ENCODE measurements at regions not wholly inside any gene's neighbourhood (a gene's known extent, or its start where the extent isn't known, plus 50 kb on each side); places are given as distances from the start of the nearest gene placed in this dataset.

GRCh38 chr18:22813648-22814328, 119.3 kb upstream of the RBBP8 start:
- H4K91ac ChIP-seq (ENCODE audit: low read depth, low read length) = no peak overlapping the region
- no peak overlapping the region for H3K14ac ChIP-seq (ENCODE audit: low read length)
- H2BK120ac ChIP-seq (ENCODE audit: insufficient read depth, low read length, poor library complexity) = no peak overlapping the region
- no peaks in the 10 kb centered on the region for H3K4me1 ChIP-seq (ENCODE audit: control insufficient read depth in 1 of 2, insufficient read depth in 2 of 2, low read length in 2 of 2)
- no peak overlapping the region for H3K9ac ChIP-seq (ENCODE audit: low read length)
- H3K27ac ChIP-seq (ENCODE audit: low read depth, low read length) = no peak overlapping the region
- WGBS (ENCODE audit: extremely low coverage, insufficient coverage, insufficient read length) = no CpG with 5 or more reads among the region's 6 CpGs
- H2AFZ ChIP-seq (ENCODE audit: insufficient read depth, low read length, poor library complexity) = no peak overlapping the region
- peak in 1 of 2 donors; percentile 60 for DNase-seq
- no peaks in the 10 kb centered on the region for H3K79me2 ChIP-seq (ENCODE audit: control insufficient read depth, insufficient read depth, low read length, poor library complexity)
- no peaks in the 10 kb centered on the region for H3K36me3 ChIP-seq (ENCODE audit: control insufficient read depth in 1 of 2, insufficient read depth in 2 of 2, low read length in 2 of 2)
- no peak overlapping the region for H3K4ac ChIP-seq (ENCODE audit: low read depth, low read length)
- H3K4me3 ChIP-seq (ENCODE audit: low read depth, low read length) = no peak overlapping the region
- no peak overlapping the region for H4K8ac ChIP-seq (ENCODE audit: low read depth, low read length)
- no peak overlapping the region for H3K4me2 ChIP-seq (ENCODE audit: low read length)
- no peaks in the 10 kb centered on the region for H3K27me3 ChIP-seq (ENCODE audit: insufficient read depth, low read length)
- H3K9me3 ChIP-seq (ENCODE audit: insufficient read depth, low read depth, low read length) = peaks cover 3% of the 10 kb centered on the region
- no peak overlapping the region for H3K23ac ChIP-seq (ENCODE audit: low read length)
- no peak overlapping the region for H2BK12ac ChIP-seq (ENCODE audit: low read length)
- H2AK5ac ChIP-seq (ENCODE audit: low read length) = no peak overlapping the region
- no peak overlapping the region for H4K12ac ChIP-seq (ENCODE audit: low read depth, low read length)
- no peak overlapping the region for H3K18ac ChIP-seq (ENCODE audit: low read length)
- H3K79me1 ChIP-seq (ENCODE audit: low read length) = no peaks in the 10 kb centered on the region
- H2BK5ac ChIP-seq (ENCODE audit: low read depth, low read length, poor library complexity) = no peak overlapping the region

DNA sequence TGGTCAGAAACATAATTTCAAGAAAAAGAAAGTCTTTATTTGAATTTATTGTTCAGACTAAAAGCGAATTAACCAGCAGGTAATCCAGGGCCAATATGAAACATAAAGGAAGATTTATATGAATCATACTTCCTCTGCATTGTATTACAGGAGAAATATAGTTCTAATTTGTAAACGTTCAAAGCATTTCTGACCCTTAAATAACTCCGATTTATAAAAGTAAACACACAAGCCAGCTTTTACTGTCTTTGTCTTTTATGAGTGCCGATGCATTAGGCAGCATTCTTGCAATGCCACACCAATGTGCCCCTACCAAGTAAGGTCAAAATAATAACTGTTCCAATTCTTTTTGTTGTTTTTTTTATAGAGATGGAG, 118.8 kb upstream of the RBBP8 start:
- H2BK12ac ChIP-seq (ENCODE audit: low read length) = no peak overlapping the region
- no peaks in the 10 kb centered on the region for H3K36me3 ChIP-seq (ENCODE audit: control insufficient read depth in 1 of 2, insufficient read depth in 2 of 2, low read length in 2 of 2)
- H3K23ac ChIP-seq (ENCODE audit: low read length) = no peak overlapping the region
- H3K18ac ChIP-seq (ENCODE audit: low read length) = no peak overlapping the region
- H2AK5ac ChIP-seq (ENCODE audit: low read length) = no peak overlapping the region
- H3K9me3 ChIP-seq (ENCODE audit: insufficient read depth, low read depth, low read length) = peaks cover 3% of the 10 kb centered on the region
- H3K4ac ChIP-seq (ENCODE audit: low read depth, low read length) = no peak overlapping the region
- H3K79me2 ChIP-seq (ENCODE audit: control insufficient read depth, insufficient read depth, low read length, poor library complexity) = no peaks in the 10 kb centered on the region
- no peaks in the 10 kb centered on the region for H3K27me3 ChIP-seq (ENCODE audit: insufficient read depth, low read length)
- H3K27ac ChIP-seq (ENCODE audit: low read depth, low read length) = no peak overlapping the region
- H3K79me1 ChIP-seq (ENCODE audit: low read length) = no peaks in the 10 kb centered on the region
- H4K91ac ChIP-seq (ENCODE audit: low read depth, low read length) = no peak overlapping the region
- H2AFZ ChIP-seq (ENCODE audit: insufficient read depth, low read length, poor library complexity) = no peak overlapping the region
- H2BK120ac ChIP-seq (ENCODE audit: insufficient read depth, low read length, poor library complexity) = no peak overlapping the region
- H4K12ac ChIP-seq (ENCODE audit: low read depth, low read length) = no peak overlapping the region
- H3K4me3 ChIP-seq (ENCODE audit: low read depth, low read length) = no peak overlapping the region
- no peak overlapping the region for H3K9ac ChIP-seq (ENCODE audit: low read length)
- no peak overlapping the region for H4K8ac ChIP-seq (ENCODE audit: low read depth, low read length)
- no peak overlapping the region for H3K4me2 ChIP-seq (ENCODE audit: low read length)
- H3K14ac ChIP-seq (ENCODE audit: low read length) = no peak overlapping the region
- no CpG with 5 or more reads among the region's 4 CpGs for WGBS (ENCODE audit: extremely low coverage, insufficient coverage, insufficient read length)
- DNase-seq = no peak
- no peak overlapping the region for H2BK5ac ChIP-seq (ENCODE audit: low read depth, low read length, poor library complexity)
- H3K4me1 ChIP-seq (ENCODE audit: control insufficient read depth in 1 of 2, insufficient read depth in 2 of 2, low read length in 2 of 2) = no peaks in the 10 kb centered on the region

DNA sequence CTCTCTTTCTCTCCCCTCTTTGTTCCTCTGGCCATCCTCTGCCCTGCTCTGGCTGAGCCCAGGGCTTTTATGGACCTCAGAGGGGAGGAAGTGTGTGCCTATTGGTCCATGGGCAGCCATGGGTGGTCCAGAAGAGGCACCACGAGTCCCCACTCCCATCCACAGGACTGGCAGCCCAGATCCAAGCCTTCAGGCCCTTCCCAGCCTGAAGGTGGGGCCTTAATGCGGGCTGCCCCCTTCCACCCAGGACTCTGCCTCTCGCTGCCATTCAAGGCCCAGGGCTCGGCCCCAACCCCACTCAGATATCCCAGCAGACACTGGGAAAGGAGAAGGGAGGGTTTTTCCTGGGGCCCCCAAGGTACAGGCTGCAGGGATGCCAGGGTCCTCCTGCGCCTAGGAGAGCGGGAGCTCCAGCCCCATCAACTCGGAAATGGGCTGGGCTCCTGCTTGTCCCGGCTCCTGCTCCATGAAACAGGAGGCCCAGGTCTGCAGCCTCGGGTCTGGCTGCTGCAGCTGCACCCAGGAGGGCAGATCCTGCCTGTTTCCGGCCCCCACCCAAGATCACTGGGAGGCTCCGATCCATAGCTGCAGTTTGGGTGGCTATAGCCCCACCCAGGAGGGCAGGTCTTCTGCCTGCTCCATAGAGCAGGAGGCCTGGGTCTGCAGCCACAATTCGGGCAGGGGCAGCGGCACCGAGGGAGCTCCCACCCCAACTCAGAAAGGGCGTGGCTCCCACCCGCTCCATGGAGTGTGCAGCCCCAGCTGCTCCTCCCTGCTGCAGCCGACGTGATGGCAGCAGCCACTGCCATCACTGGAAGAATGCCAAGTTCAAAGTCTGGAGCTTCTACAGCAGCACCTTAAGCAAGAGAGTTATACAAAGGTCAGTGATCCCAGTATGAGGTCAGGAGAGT, 116.6 kb upstream of the RBBP8 start:
- H3K4me1 ChIP-seq (ENCODE audit: control insufficient read depth in 1 of 2, insufficient read depth in 2 of 2, low read length in 2 of 2) = no peaks in the 10 kb centered on the region
- H2AK5ac ChIP-seq (ENCODE audit: low read length) = no peak overlapping the region
- no peaks in the 10 kb centered on the region for H3K79me1 ChIP-seq (ENCODE audit: low read length)
- no peak overlapping the region for H2AFZ ChIP-seq (ENCODE audit: insufficient read depth, low read length, poor library complexity)
- H3K23ac ChIP-seq (ENCODE audit: low read length) = no peak overlapping the region
- no peak overlapping the region for H3K4me3 ChIP-seq (ENCODE audit: low read depth, low read length)
- no peaks in the 10 kb centered on the region for H3K27me3 ChIP-seq (ENCODE audit: insufficient read depth, low read length)
- H3K27ac ChIP-seq (ENCODE audit: low read depth, low read length) = no peak overlapping the region
- no peak overlapping the region for H3K18ac ChIP-seq (ENCODE audit: low read length)
- no peak overlapping the region for H4K91ac ChIP-seq (ENCODE audit: low read depth, low read length)
- no peak overlapping the region for H2BK5ac ChIP-seq (ENCODE audit: low read depth, low read length, poor library complexity)
- H3K36me3 ChIP-seq (ENCODE audit: control insufficient read depth in 1 of 2, insufficient read depth in 2 of 2, low read length in 2 of 2) = no peaks in the 10 kb centered on the region
- peaks cover 3% of the 10 kb centered on the region for H3K9me3 ChIP-seq (ENCODE audit: insufficient read depth, low read depth, low read length)
- H3K79me2 ChIP-seq (ENCODE audit: control insufficient read depth, insufficient read depth, low read length, poor library complexity) = no peaks in the 10 kb centered on the region
- no peak overlapping the region for H3K4ac ChIP-seq (ENCODE audit: low read depth, low read length)
- no peak overlapping the region for H3K4me2 ChIP-seq (ENCODE audit: low read length)
- no peak overlapping the region for H2BK12ac ChIP-seq (ENCODE audit: low read length)
- DNase-seq = no peak
- no peak overlapping the region for H4K8ac ChIP-seq (ENCODE audit: low read depth, low read length)
- H4K12ac ChIP-seq (ENCODE audit: low read depth, low read length) = no peak overlapping the region
- no peak overlapping the region for H3K14ac ChIP-seq (ENCODE audit: low read length)
- H3K9ac ChIP-seq (ENCODE audit: low read length) = no peak overlapping the region
- no peak overlapping the region for H2BK120ac ChIP-seq (ENCODE audit: insufficient read depth, low read length, poor library complexity)
- WGBS (ENCODE audit: extremely low coverage, insufficient coverage, insufficient read length) = no CpG with 5 or more reads among the region's 18 CpGs

DNA sequence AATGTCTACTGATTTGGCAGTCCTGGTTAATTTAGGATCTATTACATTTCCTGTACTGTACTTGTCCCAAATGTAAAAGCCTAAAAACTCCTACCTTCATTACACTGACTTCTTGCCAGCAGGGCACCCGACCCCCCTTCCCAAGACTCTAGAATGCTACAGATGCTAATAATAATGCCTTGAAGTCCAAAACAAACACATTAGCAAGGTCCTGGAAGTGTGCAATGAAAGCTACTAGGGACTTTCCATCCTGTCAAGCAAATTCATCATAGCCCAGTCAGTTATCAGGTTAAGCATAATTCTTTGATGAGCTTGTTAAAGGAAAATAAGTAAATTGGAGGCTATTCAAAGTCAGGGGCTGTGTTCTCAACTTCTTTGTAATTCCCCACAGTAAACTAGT, 115.3 kb upstream of the RBBP8 start:
- Histone ChIP-seq H3K27ac (ENCODE audit: low read depth, low read length) (no peak overlapping the region), H3K9me3 (ENCODE audit: insufficient read depth, low read depth, low read length) (peaks cover 3% of the 10 kb centered on the region), H2AK5ac (ENCODE audit: low read length) (no peak overlapping the region), H3K4ac (ENCODE audit: low read depth, low read length) (no peak overlapping the region), H3K36me3 (ENCODE audit: control insufficient read depth in 1 of 2, insufficient read depth in 2 of 2, low read length in 2 of 2) (no peaks in the 10 kb centered on the region), H4K91ac (ENCODE audit: low read depth, low read length) (no peak overlapping the region), H3K4me1 (ENCODE audit: control insufficient read depth in 1 of 2, insufficient read depth in 2 of 2, low read length in 2 of 2) (no peaks in the 10 kb centered on the region), H3K18ac (ENCODE audit: low read length) (no peak overlapping the region), H3K27me3 (ENCODE audit: insufficient read depth, low read length) (no peaks in the 10 kb centered on the region), H3K4me2 (ENCODE audit: low read length) (no peak overlapping the region), H4K8ac (ENCODE audit: low read depth, low read length) (no peak overlapping the region), H3K4me3 (ENCODE audit: low read depth, low read length) (no peak overlapping the region), H2AFZ (ENCODE audit: insufficient read depth, low read length, poor library complexity) (no peak overlapping the region), H3K14ac (ENCODE audit: low read length) (no peak overlapping the region), H2BK12ac (ENCODE audit: low read length) (no peak overlapping the region), H3K79me1 (ENCODE audit: low read length) (no peaks in the 10 kb centered on the region), H4K12ac (ENCODE audit: low read depth, low read length) (no peak overlapping the region), H3K23ac (ENCODE audit: low read length) (no peak overlapping the region), H3K9ac (ENCODE audit: low read length) (no peak overlapping the region), H2BK120ac (ENCODE audit: insufficient read depth, low read length, poor library complexity) (no peak overlapping the region), H2BK5ac (ENCODE audit: low read depth, low read length, poor library complexity) (no peak overlapping the region), H3K79me2 (ENCODE audit: control insufficient read depth, insufficient read depth, low read length, poor library complexity) (no peaks in the 10 kb centered on the region)
- no peak for DNase-seq
- no CpG with 5 or more reads among the region's 1 CpG for WGBS (ENCODE audit: extremely low coverage, insufficient coverage, insufficient read length)

All from trophoblast cell (in vitro differentiated cells and primary cell).